ENCODE measurements at regions not wholly inside any gene's neighbourhood (a gene's known extent, or its start where the extent isn't known, plus 50 kb on each side); places are given as distances from the start of the nearest gene placed in this dataset.

DNA sequence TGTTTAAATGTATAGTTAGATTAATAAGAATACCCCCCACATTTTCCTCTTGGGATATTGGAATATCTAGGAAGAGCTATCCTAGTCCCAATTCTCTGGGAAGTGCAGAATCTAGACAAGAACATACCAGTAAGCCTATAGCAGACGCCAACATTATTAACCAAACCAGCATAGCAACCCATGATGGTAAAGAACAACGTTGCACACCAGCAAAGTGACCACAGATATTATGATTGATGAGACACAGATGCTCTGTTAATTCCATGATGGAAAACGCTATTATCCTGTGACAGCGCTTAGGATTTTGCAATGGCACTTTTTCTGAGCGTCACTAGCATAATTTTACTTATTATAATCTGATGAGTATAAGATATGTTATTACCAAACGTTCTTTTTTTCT lies 603.1 kb upstream of the PCDH15 start:
- TF ChIP-seq, protein P1, sequence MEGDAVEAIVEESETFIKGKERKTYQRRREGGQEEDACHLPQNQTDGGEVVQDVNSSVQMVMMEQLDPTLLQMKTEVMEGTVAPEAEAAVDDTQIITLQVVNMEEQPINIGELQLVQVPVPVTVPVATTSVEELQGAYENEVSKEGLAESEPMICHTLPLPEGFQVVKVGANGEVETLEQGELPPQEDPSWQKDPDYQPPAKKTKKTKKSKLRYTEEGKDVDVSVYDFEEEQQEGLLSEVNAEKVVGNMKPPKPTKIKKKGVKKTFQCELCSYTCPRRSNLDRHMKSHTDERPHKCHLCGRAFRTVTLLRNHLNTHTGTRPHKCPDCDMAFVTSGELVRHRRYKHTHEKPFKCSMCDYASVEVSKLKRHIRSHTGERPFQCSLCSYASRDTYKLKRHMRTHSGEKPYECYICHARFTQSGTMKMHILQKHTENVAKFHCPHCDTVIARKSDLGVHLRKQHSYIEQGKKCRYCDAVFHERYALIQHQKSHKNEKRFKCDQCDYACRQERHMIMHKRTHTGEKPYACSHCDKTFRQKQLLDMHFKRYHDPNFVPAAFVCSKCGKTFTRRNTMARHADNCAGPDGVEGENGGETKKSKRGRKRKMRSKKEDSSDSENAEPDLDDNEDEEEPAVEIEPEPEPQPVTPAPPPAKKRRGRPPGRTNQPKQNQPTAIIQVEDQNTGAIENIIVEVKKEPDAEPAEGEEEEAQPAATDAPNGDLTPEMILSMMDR (IDR thresholded peaks at IDR 0.05) = no peak
- no peak for TF ChIP-seq POLR2AphosphoS5 (IDR thresholded peaks at IDR 0.05; ENCODE audit: insufficient read depth in 1 of 2, low read depth in 1 of 2)

Measured in vagina (tissue), 2 donors.